Medulla oblongata (tissue), 1 donor: ENCODE measurements at regions not wholly inside any gene's neighbourhood (a gene's known extent, or its start where the extent isn't known, plus 50 kb on each side); places are given as distances from the start of the nearest gene placed in this dataset.

Experiments used
- DNase-seq: peaks from one replicate; pipeline ENCODE4 v3.0.0-alpha.2; 2015; ENCODE audit errors: extremely low spot score

DNA sequence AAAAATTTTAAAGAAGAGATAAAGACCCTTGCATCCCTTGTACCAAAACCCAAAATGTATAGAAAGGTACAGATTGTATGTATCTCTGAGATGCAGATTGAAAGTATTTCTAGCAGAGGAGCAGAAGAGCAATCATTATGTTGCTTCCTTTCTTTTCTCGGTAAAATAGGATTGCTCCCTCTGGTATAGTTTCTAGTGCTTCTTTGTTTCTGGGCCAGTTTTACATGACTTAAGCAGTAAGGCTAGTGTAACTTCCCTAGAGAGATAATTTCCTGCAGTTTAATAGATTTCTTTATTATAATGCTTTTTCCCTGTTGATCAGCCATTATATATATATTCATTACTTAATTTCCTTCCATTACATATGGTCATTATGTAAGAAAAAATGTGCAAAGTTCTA lies 496.2 kb upstream of the RGS18 start:
- DNase-seq: no peak

DNA sequence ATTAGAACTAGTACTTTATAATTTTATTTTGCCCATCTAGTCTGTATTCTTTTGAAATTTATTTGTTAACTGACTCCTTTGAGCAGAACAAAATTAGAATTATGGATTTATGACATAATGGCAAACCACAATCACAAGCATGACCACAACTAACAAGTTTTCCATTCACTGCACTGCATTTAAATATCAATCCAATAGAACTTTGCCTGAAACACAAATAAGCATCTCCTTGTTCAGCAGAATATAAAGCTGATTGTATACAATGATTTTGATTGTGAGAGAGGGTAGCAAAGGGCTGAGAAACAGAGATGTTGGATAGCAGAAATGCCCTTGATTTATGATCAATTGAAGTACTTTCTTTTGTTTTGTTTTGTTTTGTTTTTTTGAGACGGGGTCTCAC lies 495.5 kb upstream of the RGS18 start:
- DNase-seq: peak; percentile 10

DNA sequence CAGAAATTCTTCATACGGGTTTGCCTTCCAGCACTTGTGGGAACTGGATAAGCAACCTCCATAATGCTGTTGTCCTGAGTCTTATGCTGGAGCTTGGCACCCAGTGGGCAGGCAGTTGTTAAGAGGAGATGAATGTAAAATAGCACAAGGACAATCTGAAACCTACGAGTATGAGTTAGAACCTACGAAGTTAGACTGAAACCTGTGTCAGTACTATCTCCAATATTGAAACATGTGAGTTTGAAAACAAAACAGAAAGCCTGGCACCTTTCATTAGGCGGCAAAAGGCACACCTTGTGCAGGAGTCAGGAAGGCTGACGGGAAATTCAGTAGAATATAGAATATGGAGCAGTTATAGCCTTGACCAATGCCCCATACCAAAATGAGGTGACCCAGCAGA lies 489.7 kb upstream of the RGS18 start:
- no peak for DNase-seq

DNA sequence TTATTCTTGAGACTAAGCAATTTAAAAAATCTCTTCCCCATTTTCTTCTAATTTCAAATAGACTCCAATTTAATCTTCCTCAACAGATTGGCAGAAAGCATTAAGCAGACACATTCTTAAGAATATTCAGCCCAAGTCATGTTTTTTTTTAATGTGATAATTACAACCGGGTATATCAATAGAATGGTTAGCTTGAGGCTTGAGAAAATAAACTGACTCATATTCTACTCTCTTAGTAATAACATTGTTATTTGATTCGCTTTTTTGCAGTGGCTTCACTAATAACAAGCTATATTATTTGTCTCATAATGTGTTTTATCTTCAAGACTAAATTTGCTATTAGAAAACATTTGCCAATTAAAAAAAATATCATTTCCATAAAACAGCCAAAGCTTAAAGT lies 488.6 kb upstream of the RGS18 start:
- no peak for DNase-seq

DNA sequence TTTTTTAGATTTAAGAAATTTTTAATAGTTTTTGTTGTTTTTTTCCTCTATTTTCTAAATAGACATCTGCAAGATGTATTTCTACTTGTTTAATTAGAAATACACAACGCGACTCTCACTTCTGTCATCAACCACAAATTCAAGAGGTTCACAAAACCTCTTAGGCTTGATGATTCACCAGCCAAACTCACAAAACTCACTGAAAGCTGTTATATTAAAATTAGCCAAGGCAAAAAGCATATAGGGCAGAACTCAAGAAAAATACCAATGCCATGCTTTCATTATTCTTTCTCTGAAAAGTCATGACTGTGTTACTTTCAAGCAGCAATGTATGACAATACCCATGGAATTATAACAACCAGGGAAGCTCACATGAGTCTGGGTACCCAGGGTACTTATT lies 487.0 kb upstream of the RGS18 start:
- DNase-seq: no peak

DNA sequence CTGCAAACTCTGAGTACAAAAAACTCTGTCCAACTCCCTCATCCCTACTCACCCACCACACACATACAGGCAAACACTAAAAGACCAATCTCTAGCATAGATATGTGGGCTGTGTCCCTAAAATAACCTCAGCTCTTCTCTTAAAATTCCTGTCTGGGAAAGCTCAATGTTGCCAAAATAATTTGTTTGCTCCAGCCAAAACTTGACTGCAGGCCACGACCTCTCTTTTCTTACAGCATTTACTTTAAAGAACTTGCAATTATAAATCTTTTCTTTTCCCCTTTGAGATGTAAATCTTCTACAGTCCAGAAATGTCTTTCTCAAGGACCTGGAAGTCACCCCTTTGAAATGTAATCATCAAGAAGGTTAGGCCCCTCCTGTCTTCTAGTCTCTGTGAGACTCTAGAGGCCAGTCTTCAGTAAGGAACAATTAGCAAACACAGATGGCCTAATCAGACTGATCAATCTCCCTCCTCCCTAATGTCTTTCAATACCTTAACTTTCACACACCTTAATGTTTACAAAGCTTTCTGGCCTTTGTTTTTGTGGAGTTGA lies 483.6 kb upstream of the RGS18 start:
- no peak for DNase-seq

DNA sequence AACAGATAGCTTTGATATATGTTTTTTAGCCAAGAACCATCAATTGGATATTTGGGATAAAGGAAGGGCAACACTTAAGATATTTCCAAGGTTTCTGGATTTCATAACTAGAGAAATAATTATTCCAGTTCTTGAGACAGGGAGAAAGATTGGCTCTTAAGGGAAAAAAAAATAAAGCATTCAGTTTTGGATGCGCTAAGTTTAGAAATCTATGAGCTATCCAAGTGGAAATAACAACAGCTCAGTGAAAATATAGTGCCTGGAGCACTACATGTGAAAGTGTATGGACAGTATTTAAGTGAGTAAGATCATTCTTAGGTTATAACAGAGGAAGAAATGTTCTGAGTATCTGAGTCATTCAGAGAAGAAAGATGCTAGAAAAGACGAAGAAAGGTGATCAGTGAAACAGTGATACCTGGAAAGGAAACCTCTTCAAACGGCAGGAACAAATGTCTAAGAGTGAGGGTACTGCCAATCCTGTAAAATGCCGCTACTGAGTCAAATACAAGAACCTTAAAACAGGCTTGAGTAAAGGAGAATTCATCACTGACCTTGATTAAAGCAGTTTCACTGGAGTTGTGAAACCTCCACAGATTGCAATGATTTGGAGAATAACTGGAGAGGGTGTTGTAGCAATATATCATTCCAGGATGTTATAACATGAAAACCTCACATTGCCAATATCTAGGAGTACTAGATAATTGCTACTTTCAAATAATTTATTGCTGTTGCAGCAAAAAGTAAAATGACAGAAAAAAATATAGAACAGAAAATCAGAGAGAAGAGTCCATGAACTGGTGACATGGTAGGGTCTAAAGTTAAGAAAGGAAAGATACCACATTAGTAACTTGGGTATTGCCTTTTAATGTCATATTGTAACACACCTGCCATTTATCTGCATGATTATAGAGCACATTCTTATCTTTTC lies 482.1 kb upstream of the RGS18 start:
- DNase-seq: no peak

DNA sequence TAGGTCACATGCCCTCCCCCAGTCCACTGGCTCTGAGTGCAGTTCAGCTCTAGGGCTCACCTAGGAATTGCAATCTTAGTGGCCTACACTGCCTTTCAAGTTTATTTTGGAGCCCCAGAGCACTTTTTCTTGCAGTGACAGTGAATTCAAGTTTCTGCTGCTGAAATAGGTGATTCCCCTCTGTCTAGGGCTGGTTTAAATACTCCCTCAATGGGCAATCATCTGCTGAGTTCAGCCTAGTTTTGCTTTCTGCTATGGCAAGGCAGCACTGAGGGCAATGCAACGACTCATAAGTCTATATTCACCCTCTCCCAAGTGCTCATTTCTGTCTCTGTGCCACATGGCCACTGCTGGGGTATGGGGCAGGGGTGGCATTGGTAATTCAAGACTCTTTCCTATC lies 472.6 kb upstream of the RGS18 start:
- no peak for DNase-seq

DNA sequence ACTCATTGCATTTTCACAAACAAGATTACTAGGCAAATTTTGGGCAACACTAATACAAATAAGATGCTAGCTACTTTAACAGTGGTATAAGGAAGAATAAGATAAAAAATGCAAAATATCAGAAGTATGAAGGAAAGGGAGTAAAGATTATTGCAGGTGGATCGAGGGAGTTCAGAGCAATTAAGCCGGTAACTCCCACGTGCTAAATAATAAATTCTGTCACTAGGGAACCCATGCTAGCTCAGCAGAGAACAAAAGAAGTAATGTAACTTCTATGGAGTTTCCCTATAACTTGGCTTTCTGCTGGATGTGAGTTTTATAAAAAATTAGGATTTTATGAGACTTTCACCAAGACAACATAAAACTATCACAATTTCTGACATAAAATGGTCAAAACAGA lies 470.5 kb upstream of the RGS18 start:
- DNase-seq: no peak

DNA sequence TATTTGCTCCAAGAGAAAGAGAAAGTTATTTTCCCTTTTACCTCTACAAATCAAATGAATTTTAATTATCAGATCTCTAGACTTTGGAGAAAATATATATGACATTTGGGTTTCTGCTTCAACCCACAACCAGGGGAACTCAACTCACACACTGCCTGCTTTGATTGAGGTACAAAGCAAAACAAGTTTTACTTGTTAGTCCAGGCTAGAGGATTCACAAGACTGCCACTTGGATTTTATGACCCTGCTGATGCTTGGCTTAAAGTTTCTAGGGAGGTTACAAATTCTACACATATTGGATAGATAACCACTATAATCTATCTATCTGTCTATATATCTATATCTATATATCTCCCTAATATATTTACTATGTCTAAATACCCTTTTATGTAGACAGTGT lies 467.3 kb upstream of the RGS18 start:
- no peak for DNase-seq

DNA sequence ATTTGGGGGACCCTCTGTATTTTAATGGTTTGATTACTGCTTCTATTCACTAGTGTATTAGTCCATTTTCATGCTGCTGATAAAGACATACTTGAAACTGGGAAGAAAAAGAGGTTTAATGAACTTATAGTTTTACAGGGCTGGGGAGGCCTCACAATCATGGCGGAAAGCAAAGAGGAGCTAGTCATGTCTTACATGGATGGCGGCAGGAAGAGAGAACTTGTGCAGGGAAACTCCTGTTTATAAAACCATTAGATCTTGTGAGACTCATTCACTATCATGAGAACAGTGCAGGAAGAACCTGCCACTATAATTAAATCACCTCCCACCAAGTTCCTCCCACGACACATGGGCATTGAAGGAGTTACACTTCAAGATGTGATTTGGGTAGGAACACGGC lies 464.5 kb upstream of the RGS18 start:
- DNase-seq: no peak

DNA sequence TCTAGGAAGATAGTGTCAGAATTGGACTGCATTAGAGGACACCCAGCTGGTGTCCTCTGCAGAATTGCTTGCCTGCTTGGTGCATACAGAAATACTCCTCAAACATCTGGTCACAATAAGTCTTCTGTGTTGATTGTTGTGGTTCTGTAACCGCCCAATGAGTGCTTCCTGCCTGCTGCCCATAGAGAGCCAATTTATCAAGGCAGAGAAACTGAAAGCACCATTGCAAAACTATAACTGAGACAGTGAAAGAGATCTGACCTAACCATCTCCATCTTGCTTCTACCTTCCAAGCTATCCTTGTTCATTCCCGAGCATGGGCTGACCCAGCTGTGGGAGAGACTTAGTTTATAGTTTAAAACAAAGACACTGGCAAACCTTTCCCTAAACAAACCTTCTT lies 462.4 kb upstream of the RGS18 start:
- DNase-seq: peak; percentile 15

DNA sequence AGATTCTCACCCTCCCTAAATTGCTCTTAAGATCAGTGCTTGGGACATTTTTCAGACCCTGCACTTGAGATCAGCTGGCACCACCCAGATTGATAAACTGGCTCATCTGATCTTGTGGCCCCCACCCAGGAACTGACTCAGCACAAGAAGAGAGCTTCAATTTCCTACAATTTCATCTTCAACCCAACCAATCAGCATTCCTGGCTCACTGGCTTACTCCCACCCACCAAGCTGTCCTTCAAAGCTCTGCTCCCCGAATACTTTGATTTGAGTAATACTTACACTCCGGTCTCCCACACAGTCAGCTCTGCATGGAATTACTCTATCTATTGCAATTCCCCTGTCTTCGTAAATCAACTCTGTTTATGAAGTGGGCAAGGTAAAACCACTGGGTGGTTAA lies 461.9 kb upstream of the RGS18 start:
- no peak for DNase-seq

DNA sequence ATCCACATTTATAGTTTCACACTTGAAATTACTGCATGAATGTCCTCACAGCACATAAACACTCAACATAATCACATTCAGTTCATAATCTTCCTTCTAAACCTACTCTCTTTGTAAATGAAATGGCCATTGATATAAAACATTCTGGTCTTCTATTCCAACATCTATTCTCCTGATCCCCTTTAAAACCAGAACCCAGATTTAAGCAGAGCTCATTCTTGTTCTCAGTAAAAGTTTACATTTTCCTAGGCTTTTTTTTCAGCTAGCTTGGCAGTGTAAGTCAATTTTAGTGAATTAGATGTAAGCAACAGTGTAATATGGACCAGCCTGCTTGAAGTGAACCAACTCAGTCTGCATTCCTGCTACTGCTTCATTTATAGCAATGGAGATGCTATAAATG lies 460.7 kb upstream of the RGS18 start:
- DNase-seq: no peak

DNA sequence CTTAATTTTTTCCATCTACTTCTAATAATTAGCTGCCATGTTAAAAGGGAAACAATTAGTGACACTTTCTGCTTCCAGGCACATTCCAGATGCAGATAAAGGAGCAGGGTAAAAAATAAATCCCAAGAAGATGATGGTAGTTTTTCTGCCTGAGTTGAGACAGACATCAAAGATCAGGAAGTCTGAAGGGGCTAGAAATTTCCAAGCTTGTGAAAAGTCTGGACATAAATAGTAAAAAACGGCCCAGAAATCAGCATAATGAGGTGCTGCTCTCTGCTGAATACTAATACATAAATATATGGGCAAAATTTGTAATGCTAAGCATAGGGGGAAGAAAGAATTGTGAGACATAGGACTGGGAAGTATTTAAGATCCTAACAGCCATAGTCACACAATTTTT lies 460.0 kb upstream of the RGS18 start:
- DNase-seq: no peak

DNA sequence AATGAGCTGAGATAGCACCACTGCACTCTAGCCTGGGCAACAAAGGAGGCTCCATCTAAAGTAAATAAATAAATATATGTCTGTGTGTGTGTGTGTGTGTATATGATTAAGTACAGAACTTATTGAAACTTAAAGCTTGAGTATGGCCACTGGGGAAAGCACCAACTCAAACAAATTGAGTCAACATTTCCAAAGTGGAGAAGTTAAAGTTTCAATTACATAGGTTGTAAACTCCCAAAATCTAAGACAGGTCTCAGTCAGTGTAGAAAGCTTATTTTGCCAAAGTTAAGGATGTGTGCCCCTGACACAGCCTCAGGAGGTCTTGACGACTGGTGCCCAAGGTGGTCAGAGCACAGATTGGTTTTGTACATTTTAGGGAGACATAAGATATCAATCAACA lies 458.9 kb upstream of the RGS18 start:
- DNase-seq: no peak

DNA sequence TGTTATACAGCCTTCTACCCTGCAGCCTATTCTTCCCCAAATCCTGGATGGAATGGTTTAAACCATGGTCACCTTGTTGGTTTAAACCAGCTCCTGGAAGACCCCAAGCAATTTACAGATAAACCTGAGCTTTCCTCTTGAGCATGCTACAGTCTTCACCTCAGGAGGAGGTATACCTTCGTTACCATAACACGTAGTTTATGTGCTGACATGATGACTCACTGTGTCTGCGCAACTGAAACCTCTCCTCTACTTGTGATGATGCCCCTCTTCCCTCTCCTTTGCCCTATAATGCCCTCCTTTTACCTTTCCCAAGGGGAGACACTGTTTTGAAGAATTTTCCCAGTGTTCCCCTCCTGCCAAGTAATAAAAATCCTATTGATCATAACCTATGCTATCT lies 457.3 kb upstream of the RGS18 start:
- no peak for DNase-seq

DNA sequence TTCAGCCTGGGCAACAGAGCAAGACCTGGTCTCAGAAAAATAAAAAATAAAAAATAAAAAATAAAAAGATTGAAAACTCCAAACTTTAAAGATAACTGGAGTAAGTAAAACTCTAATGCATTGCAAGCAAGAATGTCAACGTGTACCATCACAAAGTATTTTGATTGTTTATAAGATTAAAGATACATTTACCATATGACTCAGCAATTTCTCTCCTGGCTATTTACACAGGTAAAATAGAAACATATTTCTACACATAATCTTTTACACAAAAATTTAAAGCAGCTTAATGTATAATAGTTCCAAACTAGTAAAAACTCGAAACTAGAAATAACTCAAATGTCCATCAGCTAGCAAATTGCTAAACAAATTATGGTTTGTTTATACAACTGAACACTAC lies 456.1 kb upstream of the RGS18 start:
- no peak for DNase-seq

DNA sequence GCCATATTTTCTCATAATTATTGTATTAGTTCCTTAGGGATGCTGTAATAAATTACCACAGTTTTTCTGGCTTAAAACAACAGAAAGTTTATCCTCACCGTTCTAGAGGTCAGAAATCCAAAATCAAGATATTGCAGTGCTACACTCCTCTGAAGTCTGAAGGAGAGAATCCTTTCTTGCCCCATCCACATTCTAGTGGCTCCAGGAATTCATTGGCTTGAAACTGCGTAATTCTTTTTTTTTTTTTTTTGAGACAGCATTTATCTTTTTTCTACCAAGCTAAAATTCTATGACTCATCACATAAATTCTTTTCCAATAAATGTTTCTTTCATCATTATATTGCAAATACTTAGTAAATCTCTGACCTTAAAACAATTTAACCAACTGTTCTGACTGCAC lies 451.0 kb upstream of the RGS18 start:
- DNase-seq: no peak

DNA sequence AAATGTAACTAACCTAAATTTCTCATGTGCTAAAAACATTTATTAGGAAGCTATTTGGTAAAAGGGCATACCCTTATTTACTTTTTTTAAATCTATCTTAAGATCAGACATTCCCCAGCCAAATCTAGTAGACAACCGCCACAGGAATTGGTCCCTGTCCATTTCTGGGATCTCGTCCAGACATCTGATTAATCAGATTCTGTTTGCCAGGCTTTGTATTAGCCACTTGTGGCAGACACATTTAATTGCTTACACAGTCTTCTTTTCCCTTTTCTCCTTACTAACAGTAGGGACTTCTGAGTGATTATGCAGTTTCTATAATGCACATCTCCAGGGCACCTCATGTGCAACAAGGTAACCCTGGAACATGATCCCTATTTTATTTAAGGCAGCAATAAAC lies 449.0 kb upstream of the RGS18 start:
- no peak for DNase-seq

DNA sequence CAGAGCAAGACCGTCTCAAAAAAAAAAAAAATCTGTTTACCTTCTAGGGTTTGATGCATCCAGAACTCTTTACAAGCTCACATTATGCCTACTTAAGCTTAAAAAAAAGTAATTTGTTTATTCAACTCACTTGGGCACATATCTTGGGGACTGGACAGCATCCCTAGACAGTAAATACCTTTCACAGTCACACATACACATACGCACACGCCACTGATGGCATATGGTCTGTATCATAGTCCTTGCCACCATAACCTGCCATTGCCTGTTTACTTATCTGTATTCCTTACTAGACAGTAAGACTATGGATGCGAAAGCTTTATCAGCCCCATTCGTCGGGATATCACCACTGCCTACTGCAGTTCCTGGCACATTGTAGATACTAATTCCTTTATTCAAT lies 446.3 kb upstream of the RGS18 start:
- no peak for DNase-seq

DNA sequence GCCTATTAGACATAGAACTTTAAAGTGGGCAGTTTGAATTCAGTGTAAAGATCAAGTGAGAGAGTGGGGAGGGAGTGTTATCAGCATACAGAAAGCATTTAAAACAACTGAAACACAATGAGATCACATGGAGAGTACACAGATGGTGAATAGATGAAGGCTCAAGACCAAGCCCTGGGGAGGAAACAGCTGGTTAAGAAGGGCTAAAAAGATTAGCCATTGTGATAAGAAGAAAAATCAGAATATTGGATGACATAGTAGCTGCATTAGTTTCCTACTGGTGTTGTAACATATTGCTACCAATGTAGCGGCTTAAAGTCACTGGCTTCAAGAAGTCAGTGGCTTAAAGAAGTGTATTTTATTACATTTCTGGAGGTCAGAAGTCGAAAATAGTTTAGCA lies 443.4 kb upstream of the RGS18 start:
- DNase-seq: no peak

DNA sequence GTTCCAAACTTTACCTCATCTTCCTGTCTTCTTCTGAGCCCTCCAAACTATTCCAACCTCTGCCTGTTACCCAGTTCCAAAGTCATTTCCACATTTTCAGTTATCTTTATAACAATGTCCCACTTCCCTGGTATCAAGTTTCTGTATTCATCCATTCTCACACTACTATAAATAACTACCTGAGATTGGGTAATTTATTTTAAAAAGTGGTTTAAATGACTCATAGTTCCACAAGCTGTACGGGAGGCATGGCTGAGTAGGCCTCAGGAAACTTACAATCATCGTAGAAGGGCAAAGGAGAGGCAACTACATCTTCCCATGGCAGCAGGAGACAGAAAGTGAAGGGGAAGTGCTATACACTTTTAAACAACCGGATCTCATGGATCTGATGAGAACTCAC lies 428.5 kb upstream of the RGS18 start:
- DNase-seq: no peak
